Activated T-helper 17 cell treated with anti-CD3 and anti-CD28 coated beads, Interleukin-2, amount 50 U/mL, for 72 hours (primary cell): ENCODE measurements at regions not wholly inside any gene's neighbourhood (a gene's known extent, or its start where the extent isn't known, plus 50 kb on each side); places are given as distances from the start of the nearest gene placed in this dataset.

Experiments used
- ATAC-seq: fragments of 150-1000 bp; cut with Tn5 transposase; replicated peaks from 2 replicates; pipeline ENCODE4 v1.10.0; 2021; ENCODE audit warnings: mild to moderate bottlenecking, moderate library complexity
- H3K27ac Mint-ChIP-seq: one replicate; pipeline ENCODE4 v1.8.0; 2022; ENCODE audit warnings: mixed read lengths
- H3K27me3 Mint-ChIP-seq: one replicate; pipeline ENCODE4 v1.8.0; 2022; ENCODE audit warnings: mixed read lengths
- H3K36me3 Mint-ChIP-seq: one replicate; pipeline ENCODE4 v1.8.0; 2022; ENCODE audit warnings: low read depth, mild to moderate bottlenecking, mixed read lengths
- H3K4me1 Mint-ChIP-seq: one replicate; pipeline ENCODE4 v1.8.0; 2022; ENCODE audit warnings: mixed read lengths
- H3K4me3 Mint-ChIP-seq: one replicate; pipeline ENCODE4 v1.8.0; 2022; ENCODE audit warnings: mild to moderate bottlenecking, mixed read lengths
- H3K9me3 Mint-ChIP-seq: one replicate; pipeline ENCODE4 v1.8.0; 2022; ENCODE audit warnings: mixed read lengths

DNA sequence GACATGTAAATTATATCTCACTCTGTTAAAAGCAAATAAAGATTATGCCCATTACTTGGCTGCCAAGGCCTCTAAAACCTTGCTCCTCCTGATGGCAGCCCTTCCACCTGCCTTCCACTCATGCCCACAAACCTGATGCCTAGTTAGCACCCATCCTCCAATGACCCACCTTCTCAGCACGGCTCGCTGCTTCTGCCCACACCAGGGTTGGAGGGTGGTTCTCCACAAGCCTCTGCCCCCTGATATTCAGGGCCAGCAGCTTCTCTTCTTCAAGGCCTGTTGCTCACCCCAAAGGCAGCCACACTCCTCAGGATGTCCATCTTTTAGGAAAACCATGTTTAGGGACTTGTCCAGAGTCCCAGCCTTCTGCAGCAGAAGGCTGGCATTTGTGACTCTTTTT is 263.4 kb upstream of the TLE3 start:
- Mint-ChIP-seq H3K9me3 (peaks cover 5% of the 10 kb centered on the region), H3K36me3 (no peaks in the 10 kb centered on the region), H3K27ac (no peak overlapping the region), H3K4me1 (peaks cover 7% of the 10 kb centered on the region), H3K4me3 (no peak overlapping the region), H3K27me3 (peaks cover 19% of the 10 kb centered on the region)
- ATAC-seq, result no peak

DNA sequence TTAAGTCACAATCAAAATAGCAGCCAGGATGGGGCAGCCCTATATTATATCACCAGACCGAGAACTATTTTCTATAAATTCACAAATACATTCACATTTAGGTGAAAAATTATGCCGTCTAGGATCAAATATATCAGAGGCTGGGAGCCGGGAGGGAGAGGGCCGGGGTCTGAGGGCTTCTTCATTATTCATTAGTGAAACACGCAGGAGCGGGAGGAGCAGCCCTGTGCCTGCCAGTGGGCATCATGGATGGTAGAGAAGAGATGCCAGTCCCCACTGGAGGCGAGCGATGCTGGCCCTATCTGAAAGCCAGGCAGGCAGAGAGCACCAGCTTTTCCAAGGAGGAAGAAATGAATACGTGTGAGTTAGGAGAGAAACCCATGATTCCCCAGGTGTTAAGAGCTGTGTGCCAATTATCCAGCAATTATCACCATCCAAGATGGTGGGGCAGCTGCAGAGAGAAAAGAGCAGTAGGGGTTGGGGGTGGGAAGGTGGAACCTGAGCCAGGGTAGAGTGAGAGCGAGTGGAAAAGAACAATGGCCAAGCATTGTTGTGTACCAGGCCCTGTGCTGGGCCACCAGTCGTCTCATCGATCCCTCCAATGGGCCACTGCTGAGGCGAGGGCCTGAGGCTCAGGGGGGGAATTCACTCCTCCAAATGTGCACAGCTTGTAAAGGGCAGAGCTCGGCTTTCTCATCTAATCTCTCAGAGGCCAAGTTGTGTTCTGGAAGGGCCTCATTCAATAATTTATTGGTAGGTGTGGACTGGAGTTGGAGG is 261.3 kb upstream of the TLE3 start:
- H3K4me3 Mint-ChIP-seq, result no peak overlapping the region
- H3K27me3 Mint-ChIP-seq, result peaks cover 15% of the 10 kb centered on the region
- H3K4me1 Mint-ChIP-seq, result peaks cover 4% of the 10 kb centered on the region
- H3K36me3 Mint-ChIP-seq, result no peaks in the 10 kb centered on the region
- peaks cover 3% of the 10 kb centered on the region for H3K9me3 Mint-ChIP-seq
- H3K27ac Mint-ChIP-seq, result peak overlapping the region; percentile 21
- no peak for ATAC-seq

- H3K4me1 Mint-ChIP-seq, result no peaks in the 10 kb centered on the region
- no peak overlapping the region for H3K27ac Mint-ChIP-seq
- no peak for ATAC-seq
Measured at GRCh38 chr15:70358011-70358819, 260.5 kb upstream of the TLE3 start.

GRCh38 chr15:70357453-70357852 is 259.7 kb upstream of the TLE3 start:
- H3K4me3 Mint-ChIP-seq, result no peak overlapping the region
- peaks cover 8% of the 10 kb centered on the region for H3K27me3 Mint-ChIP-seq
- ATAC-seq, result no peak
- H3K9me3 Mint-ChIP-seq, result no peaks in the 10 kb centered on the region
- H3K36me3 Mint-ChIP-seq, result no peaks in the 10 kb centered on the region
- H3K27ac Mint-ChIP-seq, result no peak overlapping the region
- H3K4me1 Mint-ChIP-seq, result no peaks in the 10 kb centered on the region

More at GRCh38 chr15:70358011-70358819, 260.5 kb upstream of the TLE3 start:
- Mint-ChIP-seq H3K36me3 (no peaks in the 10 kb centered on the region), H3K27me3 (peaks cover 8% of the 10 kb centered on the region), H3K9me3 (no peaks in the 10 kb centered on the region), H3K4me3 (no peak overlapping the region)

GRCh38 chr15:70356919-70357318 is 259.2 kb upstream of the TLE3 start:
- ATAC-seq, result no peak
- Mint-ChIP-seq H3K9me3 (no peaks in the 10 kb centered on the region), H3K4me3 (no peak overlapping the region), H3K36me3 (no peaks in the 10 kb centered on the region), H3K4me1 (no peaks in the 10 kb centered on the region), H3K27me3 (peaks cover 8% of the 10 kb centered on the region), H3K27ac (no peak overlapping the region)

DNA sequence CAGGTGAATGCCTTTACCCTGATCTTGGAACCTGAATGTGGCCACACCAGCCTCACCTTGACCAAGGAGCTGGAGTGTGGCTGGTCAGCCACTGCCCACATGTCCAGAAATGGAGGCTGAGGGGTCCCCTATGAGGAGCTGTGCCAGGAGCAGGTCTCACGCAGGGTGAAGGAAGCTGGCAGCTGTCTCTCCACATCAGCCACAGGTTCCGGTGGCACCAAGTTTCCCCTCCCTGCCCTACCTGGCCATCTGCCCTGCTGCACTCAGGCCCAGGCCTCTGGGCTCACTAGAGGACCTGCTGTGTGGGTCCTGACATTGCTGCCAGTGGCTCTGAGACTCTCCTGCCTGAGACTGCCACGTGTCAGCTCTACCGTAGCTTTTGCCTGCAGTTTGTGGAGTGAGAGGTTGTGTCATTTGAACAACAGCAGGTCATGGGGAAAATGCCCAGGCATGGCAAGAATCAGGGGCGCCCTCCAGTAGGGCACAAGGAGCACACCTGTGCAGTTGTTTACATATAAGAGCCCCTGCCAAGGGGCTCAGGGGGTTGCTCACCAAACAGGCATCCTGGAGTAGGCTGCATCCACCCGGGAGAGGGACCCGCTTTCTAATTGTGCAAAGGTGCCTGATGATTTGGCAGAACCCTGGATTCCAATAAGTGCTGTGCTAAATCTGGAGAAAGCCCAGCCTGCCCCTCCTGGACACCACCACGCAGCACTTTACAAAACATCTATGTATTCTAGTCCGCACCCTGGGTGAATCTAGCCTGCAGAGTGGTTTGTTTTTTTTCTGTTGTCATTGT is 258.5 kb upstream of the TLE3 start:
- H3K27ac Mint-ChIP-seq, result no peak overlapping the region
- no peaks in the 10 kb centered on the region for H3K36me3 Mint-ChIP-seq
- no peaks in the 10 kb centered on the region for H3K9me3 Mint-ChIP-seq

DNA sequence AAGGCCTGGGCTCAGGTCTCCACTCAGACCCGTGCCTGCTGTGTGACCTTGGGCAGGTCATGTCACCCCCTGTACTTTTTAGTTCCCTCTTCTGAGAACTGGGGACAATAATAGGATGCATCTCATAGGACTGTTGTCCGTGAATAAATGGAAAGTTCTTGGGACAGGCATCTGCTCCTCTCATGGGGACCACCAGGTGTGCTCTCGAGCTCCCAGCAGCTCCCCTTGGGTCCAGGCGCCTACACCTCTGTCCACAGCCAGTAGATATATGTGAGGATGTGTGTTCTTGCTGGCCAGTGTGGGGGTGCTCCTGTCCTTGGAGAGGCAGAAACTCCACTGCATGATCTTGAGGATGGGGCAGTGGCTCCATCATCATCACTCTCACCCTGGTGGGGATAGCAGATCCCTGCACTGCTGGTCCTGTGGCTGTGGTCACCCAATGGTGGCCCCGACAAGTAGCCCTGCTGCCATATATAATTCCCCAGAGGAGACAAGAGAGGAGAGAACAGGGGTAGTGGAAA is 257.6 kb upstream of the TLE3 start:
- H3K27ac Mint-ChIP-seq, result no peak overlapping the region
- H3K4me1 Mint-ChIP-seq, result no peaks in the 10 kb centered on the region
- H3K27me3 Mint-ChIP-seq, result peaks cover 11% of the 10 kb centered on the region
- H3K9me3 Mint-ChIP-seq, result no peaks in the 10 kb centered on the region
- ATAC-seq, result no peak
- no peaks in the 10 kb centered on the region for H3K36me3 Mint-ChIP-seq
- H3K4me3 Mint-ChIP-seq, result no peak overlapping the region

More for the DNA sequence above, 258.5 kb upstream of the TLE3 start:
- no peaks in the 10 kb centered on the region for H3K4me1 Mint-ChIP-seq
- no peak overlapping the region for H3K4me3 Mint-ChIP-seq
- ATAC-seq, result no peak
- peaks cover 8% of the 10 kb centered on the region for H3K27me3 Mint-ChIP-seq

GRCh38 chr15:70354346-70354905 is 256.7 kb upstream of the TLE3 start:
- Mint-ChIP-seq H3K4me3 (no peak overlapping the region), H3K4me1 (no peaks in the 10 kb centered on the region), H3K9me3 (no peaks in the 10 kb centered on the region), H3K36me3 (no peaks in the 10 kb centered on the region), H3K27me3 (peaks cover 11% of the 10 kb centered on the region), H3K27ac (no peak overlapping the region)
- ATAC-seq, result no peak

- Mint-ChIP-seq H3K36me3 (no peaks in the 10 kb centered on the region), H3K27me3 (peaks cover 14% of the 10 kb centered on the region), H3K4me3 (no peak overlapping the region), H3K9me3 (no peaks in the 10 kb centered on the region), H3K4me1 (no peaks in the 10 kb centered on the region), H3K27ac (no peak overlapping the region)
- no peak for ATAC-seq
Measured at GRCh38 chr15:70353606-70354345, 256.1 kb upstream of the TLE3 start.

DNA sequence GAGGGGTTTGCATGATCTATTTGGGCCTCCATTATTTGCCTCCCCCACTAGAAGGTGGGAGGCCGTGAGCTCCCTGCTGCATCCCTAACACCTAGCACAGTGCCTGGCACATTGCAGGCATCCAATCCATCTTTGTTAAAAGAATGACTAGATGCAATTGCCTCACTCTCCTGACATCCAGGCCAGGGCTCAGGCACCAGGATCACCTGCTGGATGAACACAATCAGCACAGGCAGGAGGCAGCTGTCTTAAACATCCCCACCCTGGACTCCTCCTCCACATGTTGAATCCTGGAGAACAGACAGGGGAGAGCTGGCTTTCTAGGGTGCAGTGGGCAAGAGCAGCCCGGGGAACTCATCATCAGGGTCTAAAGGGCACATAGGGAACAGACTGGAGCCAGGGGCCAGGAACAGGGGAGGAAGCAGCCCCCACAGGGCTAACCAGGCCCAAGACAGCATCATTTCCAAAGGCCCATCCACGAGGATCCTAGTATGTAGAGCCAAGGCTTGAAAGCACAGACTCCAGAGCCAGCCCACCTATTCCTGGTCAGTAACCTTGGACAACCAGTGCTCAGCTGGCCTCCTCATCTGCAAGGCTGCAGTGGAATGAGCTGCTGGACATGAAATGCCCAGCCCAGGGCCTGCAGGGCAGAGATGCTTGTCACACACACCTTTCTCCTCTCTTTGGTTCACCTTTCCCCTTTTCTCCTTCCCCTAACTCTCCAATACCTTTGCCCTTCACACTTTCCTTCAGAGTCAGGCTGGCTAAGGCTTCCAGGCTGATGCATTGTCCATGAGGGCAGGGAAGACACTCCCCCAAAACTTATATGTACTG is 254.4 kb upstream of the TLE3 start:
- H3K36me3 Mint-ChIP-seq, result no peaks in the 10 kb centered on the region
- H3K27me3 Mint-ChIP-seq, result peaks cover 20% of the 10 kb centered on the region
- ATAC-seq, result no peak
- no peak overlapping the region for H3K27ac Mint-ChIP-seq
- no peaks in the 10 kb centered on the region for H3K9me3 Mint-ChIP-seq
- H3K4me3 Mint-ChIP-seq, result no peak overlapping the region
- no peaks in the 10 kb centered on the region for H3K4me1 Mint-ChIP-seq

- H3K4me3 Mint-ChIP-seq, result no peak overlapping the region
- H3K4me1 Mint-ChIP-seq, result no peaks in the 10 kb centered on the region
- H3K27ac Mint-ChIP-seq, result no peak overlapping the region
- no peaks in the 10 kb centered on the region for H3K9me3 Mint-ChIP-seq
- ATAC-seq, result no peak
- no peaks in the 10 kb centered on the region for H3K36me3 Mint-ChIP-seq
- peaks cover 20% of the 10 kb centered on the region for H3K27me3 Mint-ChIP-seq
Measured at GRCh38 chr15:70351391-70351790, 253.7 kb upstream of the TLE3 start.

DNA sequence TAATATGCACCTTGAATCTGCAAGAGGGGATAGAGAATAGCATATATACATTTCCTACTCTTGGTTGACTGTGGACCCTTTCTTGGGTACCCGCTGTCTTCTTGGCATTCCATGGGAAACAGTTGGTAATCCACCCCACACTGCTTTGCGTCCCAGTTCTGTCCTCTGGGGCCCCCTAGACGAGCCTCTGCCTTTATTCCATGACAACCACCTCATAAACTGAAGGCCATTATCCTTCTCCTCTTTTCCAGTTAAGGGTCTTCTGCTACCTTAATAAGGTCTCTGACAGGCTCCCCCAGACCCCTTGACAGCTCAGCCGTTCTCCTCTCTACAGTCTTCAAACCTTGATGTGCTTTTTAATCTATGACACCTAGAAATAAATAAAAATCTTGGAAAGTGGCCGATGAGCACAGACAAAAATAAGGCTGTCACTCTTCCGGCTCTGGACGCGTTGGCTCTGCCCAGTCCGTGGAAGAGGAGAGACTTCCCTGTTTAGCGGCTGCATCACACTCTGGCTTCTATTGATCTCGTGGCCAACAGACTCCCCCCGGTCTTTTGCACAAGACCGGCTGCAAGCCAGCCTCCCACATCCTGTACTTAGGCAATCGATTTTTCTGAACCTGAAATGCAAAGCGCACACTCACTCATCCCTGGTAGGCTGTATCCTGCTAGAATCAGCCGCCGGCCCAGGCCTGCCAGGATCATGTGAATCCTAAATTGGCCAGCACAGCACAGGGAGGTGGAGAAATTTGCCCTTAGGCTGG is 251.0 kb upstream of the TLE3 start:
- no peak overlapping the region for H3K27ac Mint-ChIP-seq
- peaks cover 15% of the 10 kb centered on the region for H3K27me3 Mint-ChIP-seq
- H3K4me3 Mint-ChIP-seq, result no peak overlapping the region
- H3K4me1 Mint-ChIP-seq, result no peaks in the 10 kb centered on the region
- no peaks in the 10 kb centered on the region for H3K36me3 Mint-ChIP-seq
- ATAC-seq, result no peak
- H3K9me3 Mint-ChIP-seq, result no peaks in the 10 kb centered on the region
